HG03378 (cell line): ENCODE measurements at regions not wholly inside any gene's neighbourhood (a gene's known extent, or its start where the extent isn't known, plus 50 kb on each side); places are given as distances from the start of the nearest gene placed in this dataset.

Experiments used
- ATAC-seq: cut with Tn5 transposase; IDR thresholded peaks from one replicate; pipeline ENCODE4 v1.9.1; 2021; ENCODE audit warnings: mild to moderate bottlenecking, moderate library complexity; ENCODE audit not compliant: unreplicated experiment

- no peak for ATAC-seq
Observed at GRCh38 chr15:95916568-95916967, 413.9 kb upstream of the NR2F2 start.

DNA sequence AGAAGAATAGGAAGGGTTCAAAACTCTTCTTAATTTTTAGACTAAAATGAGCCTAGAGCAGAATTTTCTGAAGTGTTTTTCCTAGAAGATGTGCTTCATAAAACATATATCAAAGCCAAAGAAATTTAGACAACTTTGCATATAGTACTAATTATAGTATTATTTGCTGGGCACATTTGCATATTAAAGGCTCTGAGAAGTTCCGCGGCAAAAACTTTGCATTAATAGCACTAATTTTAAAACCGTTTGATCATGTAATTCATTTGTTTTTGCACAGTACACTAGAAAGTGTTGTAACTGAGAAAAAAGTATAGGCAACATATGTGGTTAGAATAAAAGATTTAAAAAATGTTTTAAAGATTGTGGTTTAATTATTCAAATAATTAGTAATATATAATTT is 412.0 kb upstream of the NR2F2 start:
- no peak for ATAC-seq

DNA sequence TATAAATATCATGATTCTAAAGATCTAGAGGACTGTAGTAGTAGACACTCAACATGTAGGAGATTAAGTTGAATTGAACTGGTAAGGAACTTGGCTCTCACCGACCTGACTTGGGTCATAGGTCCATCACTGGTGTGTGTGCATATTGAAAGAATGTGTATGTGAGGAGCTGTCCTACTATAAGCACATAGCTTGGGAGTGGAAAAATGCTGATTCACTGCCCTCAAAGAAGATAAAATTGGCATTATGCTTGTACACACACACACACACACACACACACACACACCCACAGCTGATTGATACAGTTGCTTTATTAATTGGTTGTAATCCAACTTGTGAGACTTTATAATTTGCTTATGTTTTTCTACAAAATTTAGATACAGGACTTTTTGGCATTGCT is 411.0 kb upstream of the NR2F2 start:
- no peak for ATAC-seq

GRCh38 chr15:95921404-95921803 is 409.1 kb upstream of the NR2F2 start:
- ATAC-seq: no peak

DNA sequence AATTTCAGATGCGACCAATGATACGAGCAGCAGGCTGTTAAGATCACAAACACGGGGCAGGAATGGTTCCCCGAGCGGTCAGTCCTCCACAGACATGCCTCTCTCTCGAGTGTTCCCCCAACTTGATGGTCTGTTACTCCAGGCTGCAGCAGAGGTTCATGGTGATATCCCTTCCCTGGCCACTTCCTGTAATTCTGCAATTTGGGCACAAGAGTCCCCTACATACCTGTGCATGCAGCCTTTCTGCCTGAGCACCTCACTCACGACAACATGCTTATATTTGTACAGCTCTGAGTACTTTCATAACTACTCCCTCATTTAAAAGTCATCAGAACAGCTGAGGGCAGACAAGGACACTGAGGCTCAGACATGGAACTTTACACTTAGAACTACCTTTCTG is 408.1 kb upstream of the NR2F2 start:
- ATAC-seq: peak; percentile 74

DNA sequence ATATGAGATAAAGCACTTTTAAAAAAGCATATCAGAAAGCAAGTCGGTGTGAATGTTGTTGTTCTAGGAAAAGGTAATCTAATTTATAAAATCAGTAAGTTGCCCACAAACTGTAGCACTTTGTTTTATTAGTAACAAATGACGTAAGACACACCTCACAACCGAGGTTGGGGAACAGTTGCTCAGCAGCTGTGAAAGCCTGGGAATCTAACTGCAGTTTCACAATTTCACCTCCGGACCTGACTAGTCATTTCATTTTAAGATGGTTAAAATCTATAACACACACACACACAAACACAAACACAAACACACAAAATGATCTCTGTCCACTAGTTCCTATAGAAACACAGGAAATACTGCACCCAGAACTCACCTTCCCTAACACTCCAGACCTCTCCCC is 406.7 kb upstream of the NR2F2 start:
- no peak for ATAC-seq

DNA sequence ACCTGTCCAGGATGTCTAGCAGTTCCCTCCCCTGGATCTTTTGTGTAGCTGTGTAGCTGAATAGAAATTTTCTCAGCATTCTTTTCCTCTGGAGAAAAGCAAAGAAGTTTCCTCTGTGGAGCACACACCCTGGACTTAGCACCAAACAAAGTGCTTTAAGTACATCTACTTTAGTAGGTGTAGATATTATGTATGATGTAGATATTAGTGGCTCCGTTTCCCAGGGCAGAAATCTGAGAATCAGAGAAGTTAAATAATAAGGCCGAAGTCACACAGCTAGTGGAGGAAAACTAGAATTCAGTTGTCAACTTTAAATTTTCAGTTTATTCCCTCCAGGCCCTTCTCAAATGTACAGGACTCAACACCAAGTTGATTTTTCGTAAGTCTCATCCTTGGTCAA is 401.7 kb upstream of the NR2F2 start:
- no peak for ATAC-seq

- ATAC-seq: peak; percentile 96
Observed at GRCh38 chr15:95929232-95929846, 401.2 kb upstream of the NR2F2 start.

GRCh38 chr15:95930659-95931375 is 399.7 kb upstream of the NR2F2 start:
- no peak for ATAC-seq

DNA sequence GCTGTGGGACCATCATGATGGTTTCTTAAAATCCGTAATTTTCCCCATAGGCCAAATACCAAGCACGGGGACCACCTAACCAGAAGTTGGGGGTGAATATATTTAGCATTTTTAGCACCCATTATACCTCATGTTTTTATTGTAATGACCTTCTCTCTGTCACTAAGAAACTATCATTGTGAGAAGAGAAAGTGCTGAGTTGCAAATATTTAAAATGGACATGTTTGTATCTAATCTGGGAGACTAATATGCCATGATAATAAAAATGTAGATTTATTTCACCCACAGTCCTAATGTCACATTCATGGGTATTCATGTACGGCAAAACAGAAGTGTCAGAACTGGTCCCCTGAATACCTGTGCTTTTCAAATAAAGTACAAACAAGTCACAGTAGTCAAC is 398.9 kb upstream of the NR2F2 start:
- no peak for ATAC-seq

GRCh38 chr15:95932141-95932540 is 398.4 kb upstream of the NR2F2 start:
- no peak for ATAC-seq

GRCh38 chr15:95932676-95933075 is 397.8 kb upstream of the NR2F2 start:
- no peak for ATAC-seq

DNA sequence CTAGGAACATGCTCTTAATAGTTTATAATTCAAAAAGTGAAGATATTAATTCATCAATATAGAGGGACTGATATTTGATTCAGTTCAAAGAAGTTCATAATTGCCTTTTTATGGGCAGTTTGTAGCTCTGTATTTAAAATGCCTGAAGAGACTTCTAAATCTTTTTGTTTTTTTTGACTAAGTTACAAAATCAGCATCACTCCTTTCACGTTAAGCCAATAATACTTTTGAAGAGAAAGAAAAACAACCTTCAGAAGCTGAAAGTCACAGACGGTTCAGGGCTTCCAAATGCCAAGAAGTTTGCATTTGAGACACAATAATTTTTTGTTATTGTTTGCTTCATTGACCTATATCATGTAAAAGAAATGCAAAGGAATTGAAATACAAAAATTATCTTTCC is 394.6 kb upstream of the NR2F2 start:
- no peak for ATAC-seq

GRCh38 chr15:95937128-95937528 is 393.4 kb upstream of the NR2F2 start:
- ATAC-seq: no peak

DNA sequence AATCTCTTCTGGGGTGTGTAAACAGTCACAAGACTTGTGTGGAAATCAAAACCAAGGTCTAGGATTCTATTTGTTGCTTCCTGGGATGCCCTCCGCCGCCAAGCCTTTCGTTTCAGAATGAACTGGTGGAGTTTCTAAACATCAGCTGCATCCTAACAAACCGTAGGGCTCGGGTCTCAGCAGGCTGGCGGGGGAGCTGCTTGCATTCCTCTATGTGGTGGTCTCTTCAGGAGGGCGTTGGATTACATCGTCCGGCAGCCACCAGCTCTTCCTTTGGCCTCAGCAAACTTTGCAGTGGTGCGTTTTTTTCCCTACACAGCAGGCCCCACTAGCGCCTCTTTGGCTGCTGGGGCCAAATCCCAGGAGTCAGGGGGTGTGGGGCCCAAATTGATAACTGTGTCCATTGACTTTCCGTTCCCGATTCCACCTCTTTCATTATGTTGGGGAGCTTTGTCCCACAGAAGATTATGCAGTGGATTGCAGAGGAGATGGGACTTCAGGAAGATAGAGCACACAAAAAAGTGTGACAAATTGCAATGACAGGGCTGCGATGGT is 390.0 kb upstream of the NR2F2 start:
- no peak for ATAC-seq

- ATAC-seq: no peak
Observed at GRCh38 chr15:95944193-95944592, 386.3 kb upstream of the NR2F2 start.

DNA sequence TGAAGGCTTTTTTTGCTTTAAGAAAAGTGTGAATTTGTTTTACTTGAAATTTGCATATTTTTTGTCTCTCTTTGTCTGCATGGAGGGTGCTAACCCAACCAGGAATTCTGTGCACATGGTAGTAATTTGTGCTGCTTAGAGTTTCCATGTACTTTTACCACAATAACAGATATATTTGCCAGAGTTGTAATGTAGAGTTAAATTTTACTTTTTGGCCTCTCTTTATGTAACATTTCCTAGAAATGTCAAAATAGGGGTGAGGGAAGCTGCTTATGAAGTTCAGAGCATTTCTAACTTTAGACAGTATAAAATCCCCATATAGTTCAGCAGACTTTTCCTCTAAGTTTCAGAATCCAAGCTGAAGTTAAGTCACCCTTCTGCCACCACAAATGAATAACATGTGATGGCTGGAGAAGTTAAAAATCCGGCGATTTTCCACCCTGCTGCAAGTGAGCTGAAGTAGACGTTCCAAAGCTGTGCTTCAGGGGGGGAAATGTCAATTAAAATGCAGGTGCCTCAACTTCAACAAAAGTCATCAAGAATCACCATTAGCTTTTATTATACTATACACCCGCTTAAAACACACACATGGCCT is 385.7 kb upstream of the NR2F2 start:
- ATAC-seq: no peak

DNA sequence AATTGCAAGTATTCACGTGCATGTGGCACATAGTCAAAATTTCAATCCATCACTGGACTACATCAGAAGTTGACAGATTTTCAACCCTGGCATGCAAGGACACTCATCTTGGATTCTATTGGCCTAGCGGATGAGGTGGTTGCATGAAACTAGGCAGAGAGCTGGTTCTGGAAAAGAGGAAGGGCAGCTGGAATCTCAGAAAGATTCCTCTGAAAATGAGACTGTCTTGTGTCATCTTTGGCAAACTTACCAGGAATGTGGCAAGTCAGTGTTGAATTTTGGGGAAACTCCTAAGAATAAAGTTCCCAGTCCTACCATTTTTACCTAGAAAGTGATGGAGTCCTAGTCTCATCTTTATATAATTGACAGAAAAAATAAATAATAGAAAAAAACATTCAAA is 384.3 kb upstream of the NR2F2 start:
- no peak for ATAC-seq

DNA sequence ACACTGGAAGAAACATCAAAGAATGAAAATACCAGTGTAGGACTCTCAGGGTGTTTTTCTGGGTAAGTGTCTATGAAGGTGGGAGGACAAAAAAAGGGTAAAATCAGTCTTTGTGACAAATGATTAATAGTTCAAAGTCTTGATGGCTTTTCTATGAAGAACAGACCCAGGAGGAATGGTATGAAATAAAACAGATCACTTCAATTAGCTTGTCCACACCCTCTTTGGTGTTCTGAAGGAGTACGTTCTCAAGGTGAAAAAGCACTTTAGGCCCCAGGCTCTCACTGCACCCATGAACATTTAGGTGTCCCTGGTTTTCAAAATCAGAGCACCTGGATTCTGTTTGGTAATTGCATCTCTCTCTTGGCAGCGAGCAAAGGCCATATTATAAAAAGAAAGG is 383.6 kb upstream of the NR2F2 start:
- no peak for ATAC-seq

DNA sequence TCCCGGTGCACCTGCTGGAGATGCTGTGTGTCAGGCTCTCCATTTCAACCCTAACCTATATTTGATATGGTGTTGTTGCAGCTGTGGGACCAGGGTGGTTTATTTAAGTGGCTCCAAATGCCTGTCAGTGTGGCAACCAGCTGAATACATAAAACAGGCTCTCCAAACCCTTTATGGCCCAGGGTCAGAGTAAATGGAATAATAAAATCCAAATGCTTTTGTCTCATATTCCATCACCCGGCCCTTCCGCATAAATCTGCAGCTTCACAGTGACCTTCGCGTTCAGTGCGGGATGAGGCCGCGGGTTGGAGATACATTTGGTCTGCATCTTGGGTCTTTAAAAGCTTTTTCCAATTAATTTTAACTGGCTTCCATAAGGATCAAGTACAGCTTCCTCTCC is 382.1 kb upstream of the NR2F2 start:
- no peak for ATAC-seq

GRCh38 chr15:95953032-95953431 is 377.5 kb upstream of the NR2F2 start:
- no peak for ATAC-seq

GRCh38 chr15:95957861-95958260 is 372.6 kb upstream of the NR2F2 start:
- ATAC-seq: no peak
